ENCODE measurements at regions not wholly inside any gene's neighbourhood (a gene's known extent, or its start where the extent isn't known, plus 50 kb on each side); places are given as distances from the start of the nearest gene placed in this dataset.

- TF ChIP-seq CTCF (IDR thresholded peaks at IDR 0.05) (no peak), POLR2A (IDR thresholded peaks at IDR 0.05) (no peak)
Observed at GRCh38 chr2:240347373-240347940, 88.0 kb upstream of the GPC1 start.
